CMK (cell line): ENCODE measurements at regions not wholly inside any gene's neighbourhood (a gene's known extent, or its start where the extent isn't known, plus 50 kb on each side); places are given as distances from the start of the nearest gene placed in this dataset.

Experiments used
- DNase-seq: peaks from one replicate; pipeline ENCODE4 v3.0.0-alpha.2; 2010; ENCODE audit warnings: low read depth

GRCh38 chr17:77364941-77365583 is 224.3 kb downstream of the SEC14L1 start:
- no peak for DNase-seq

GRCh38 chr17:77365584-77366186 is 224.9 kb downstream of the SEC14L1 start:
- no peak for DNase-seq

GRCh38 chr17:77366206-77366557 is 225.4 kb downstream of the SEC14L1 start:
- DNase-seq = no peak

GRCh38 chr17:77366558-77367245 is 225.9 kb downstream of the SEC14L1 start:
- DNase-seq = no peak

- no peak for DNase-seq
Observed at GRCh38 chr17:77369544-77369971, 228.8 kb downstream of the SEC14L1 start.

GRCh38 chr17:77370586-77370985 is 229.8 kb downstream of the SEC14L1 start:
- DNase-seq = no peak

GRCh38 chr17:77371117-77371887 is 230.5 kb downstream of the SEC14L1 start:
- no peak for DNase-seq

- DNase-seq = no peak
Observed at GRCh38 chr17:77371888-77372443, 231.2 kb downstream of the SEC14L1 start.

- DNase-seq = peak; percentile 80
Observed at GRCh38 chr17:77372444-77373298, 231.9 kb downstream of the SEC14L1 start.

- DNase-seq = no peak
Observed at GRCh38 chr17:77373299-77374169, 232.8 kb downstream of the SEC14L1 start.

- no peak for DNase-seq
Observed at GRCh38 chr17:77374170-77374936, 233.6 kb downstream of the SEC14L1 start.

GRCh38 chr17:77375108-77375916 is 234.5 kb downstream of the SEC14L1 start:
- no peak for DNase-seq

- no peak for DNase-seq
Observed at GRCh38 chr17:77375917-77376651, 235.3 kb downstream of the SEC14L1 start.

GRCh38 chr17:77376795-77377709 is 236.3 kb downstream of the SEC14L1 start:
- no peak for DNase-seq

GRCh38 chr17:77377710-77378235 is 237.0 kb downstream of the SEC14L1 start:
- no peak for DNase-seq

- DNase-seq = no peak
Observed at GRCh38 chr17:77378318-77379064, 237.7 kb downstream of the SEC14L1 start.
